RPMI7951 (cell line): ENCODE measurements at regions not wholly inside any gene's neighbourhood (a gene's known extent, or its start where the extent isn't known, plus 50 kb on each side); places are given as distances from the start of the nearest gene placed in this dataset.
"Not testable (repeated sequence)": the region's sequence is repeated elsewhere in the genome, so short reads cannot be mapped to it uniquely, and the experiment has no call there.

ENCODE experiments used
- DNase-seq: peaks from one replicate; pipeline ENCODE4 v3.0.0-alpha.2; 2012; ENCODE audit warnings: low read depth

- no peak for DNase-seq
Observed at GRCh38 chr18:52183107-52183506, 156.9 kb upstream of the DCC start.

GRCh38 chr18:52190195-52190594 lies 149.8 kb upstream of the DCC start:
- no peak for DNase-seq

GRCh38 chr18:52190631-52191030 lies 149.4 kb upstream of the DCC start:
- no peak for DNase-seq

- no peak for DNase-seq
Observed at GRCh38 chr18:52200406-52200805, 139.6 kb upstream of the DCC start.

GRCh38 chr18:52200921-52201663 lies 138.9 kb upstream of the DCC start:
- no peak for DNase-seq

GRCh38 chr18:52208646-52209045 lies 131.4 kb upstream of the DCC start:
- no peak for DNase-seq

GRCh38 chr18:52216109-52216508 lies 123.9 kb upstream of the DCC start:
- no peak for DNase-seq

- no peak for DNase-seq
Observed at GRCh38 chr18:52216666-52217065, 123.3 kb upstream of the DCC start.

GRCh38 chr18:52219102-52219501 lies 120.9 kb upstream of the DCC start:
- no peak for DNase-seq

GRCh38 chr18:52220062-52220591 lies 119.9 kb upstream of the DCC start:
- DNase-seq, result no peak

GRCh38 chr18:52222211-52222610 lies 117.8 kb upstream of the DCC start:
- no peak for DNase-seq

- no peak for DNase-seq
Observed at GRCh38 chr18:52227536-52227935, 112.5 kb upstream of the DCC start.

GRCh38 chr18:52228166-52228565 lies 111.8 kb upstream of the DCC start:
- no peak for DNase-seq

GRCh38 chr18:52236131-52236530 lies 103.9 kb upstream of the DCC start:
- DNase-seq, result no peak

GRCh38 chr18:52237551-52237950 lies 102.4 kb upstream of the DCC start:
- no peak for DNase-seq

GRCh38 chr18:52242711-52243110 lies 97.3 kb upstream of the DCC start:
- no peak for DNase-seq

- no peak for DNase-seq
Observed at GRCh38 chr18:52244658-52245057, 95.3 kb upstream of the DCC start.

- no peak for DNase-seq
Observed at GRCh38 chr18:52254367-52254766, 85.6 kb upstream of the DCC start.

- DNase-seq, result not testable (repeated sequence)
Observed at GRCh38 chr18:52257417-52257816, 82.6 kb upstream of the DCC start.

GRCh38 chr18:52275817-52276216 lies 64.2 kb upstream of the DCC start:
- DNase-seq, result no peak

GRCh38 chr18:52277785-52278184 lies 62.2 kb upstream of the DCC start:
- DNase-seq, result no peak

- DNase-seq, result no peak
Observed at GRCh38 chr18:52278191-52278590, 61.8 kb upstream of the DCC start.

GRCh38 chr18:52280702-52281101 lies 59.3 kb upstream of the DCC start:
- DNase-seq, result no peak

GRCh38 chr18:52283927-52284326 lies 56.1 kb upstream of the DCC start:
- no peak for DNase-seq
